SK-N-SH treated with all-trans-retinoic acid at 6 μM for 48 hours (cell line): ENCODE measurements at regions not wholly inside any gene's neighbourhood (a gene's known extent, or its start where the extent isn't known, plus 50 kb on each side); places are given as distances from the start of the nearest gene placed in this dataset.

Experiments
- ATAC-seq: fragments of 200-7000 bp; cut with Tn5 transposase; 3 replicates; pipeline ENCODE4 v1.9.1; 2020; ENCODE audit warnings: mild to moderate bottlenecking, moderate library complexity
- ARNTL ChIP-seq: fragments of 450-650 bp; formaldehyde crosslinking; IDR thresholded peaks from 2 replicates; pipeline ENCODE4 v1.5.0; 2020; ENCODE audit warnings: low read depth, mild to moderate bottlenecking, moderate library complexity, borderline replicate concordance
- BACH2 ChIP-seq: fragments of 250-450 bp; sonication (Bioruptor Pico); IDR thresholded peaks from 2 replicates; pipeline ENCODE4 v1.9.0; 2021; ENCODE audit warnings: mild to moderate bottlenecking, borderline replicate concordance
- CSDC2 ChIP-seq: fragments of 250-450 bp; sonication (Bioruptor Pico); IDR thresholded peaks from 2 replicates; pipeline ENCODE4 v1.5.0; 2020; ENCODE audit warnings: mild to moderate bottlenecking, moderate library complexity
- CSRNP3 ChIP-seq: fragments of 250-450 bp; sonication (Bioruptor Pico); IDR thresholded peaks from 2 replicates; pipeline ENCODE4 v1.5.1; 2021; ENCODE audit warnings: mild to moderate bottlenecking, moderate library complexity
- ESRRG ChIP-seq: fragments of 250-450 bp; sonication (Bioruptor Pico); IDR thresholded peaks from 2 replicates; pipeline ENCODE4 v1.6.1; 2021; ENCODE audit warnings: mild to moderate bottlenecking
- GLIS3 ChIP-seq: fragments of 250-450 bp; sonication (Bioruptor Pico); IDR thresholded peaks from 2 replicates; pipeline ENCODE4 v1.5.0; 2020; ENCODE audit warnings: mild to moderate bottlenecking, moderate library complexity
- ISL1 ChIP-seq: fragments of 250-450 bp; sonication (Bioruptor Pico); IDR thresholded peaks from 2 replicates; pipeline ENCODE4 v2.1.2; 2022; ENCODE audit warnings: mild to moderate bottlenecking, moderate library complexity
- OSR1 ChIP-seq: fragments of 250-450 bp; sonication (Bioruptor Pico); IDR thresholded peaks from 2 replicates; pipeline ENCODE4 v1.8.0; 2022; ENCODE audit warnings: moderate library complexity, mild to moderate bottlenecking, inconsistent platforms
- PATZ1 ChIP-seq: fragments of 250-450 bp; sonication (Bioruptor Pico); IDR thresholded peaks from 2 replicates; pipeline ENCODE4 v1.8.0; 2020; ENCODE audit warnings: mild to moderate bottlenecking, moderate library complexity, borderline replicate concordance
- RARB ChIP-seq: fragments of 250-450 bp; sonication (Bioruptor Pico); IDR thresholded peaks from 2 replicates; pipeline ENCODE4 v1.8.0; 2021; ENCODE audit warnings: mild to moderate bottlenecking, moderate library complexity
- SNAI2 ChIP-seq: fragments of 250-450 bp; sonication (Bioruptor Pico); IDR thresholded peaks from 2 replicates; pipeline ENCODE4 v1.5.0; 2020; ENCODE audit warnings: mild to moderate bottlenecking, moderate library complexity
- TOX ChIP-seq: fragments of 250-450 bp; sonication (Bioruptor Pico); IDR thresholded peaks from 2 replicates; pipeline ENCODE4 v1.8.0; 2021; ENCODE audit warnings: mild to moderate bottlenecking, moderate library complexity, borderline replicate concordance
- ZC3H10 ChIP-seq: fragments of 250-450 bp; sonication (Bioruptor Pico); IDR thresholded peaks from 2 replicates; pipeline ENCODE4 v1.5.1; 2021; ENCODE audit warnings: mild to moderate bottlenecking, moderate library complexity
- ZFP3 ChIP-seq: fragments of 250-450 bp; sonication (Bioruptor Pico); IDR thresholded peaks from 2 replicates; pipeline ENCODE4 v1.5.0; 2020; ENCODE audit warnings: mild to moderate bottlenecking, moderate library complexity
- ZFP30 ChIP-seq: fragments of 450-650 bp; formaldehyde crosslinking; IDR thresholded peaks from 2 replicates; pipeline ENCODE4 v1.5.0; 2022; ENCODE audit warnings: mild to moderate bottlenecking, moderate library complexity
- ZNF565 ChIP-seq: fragments of 450-650 bp; formaldehyde crosslinking; conservative IDR thresholded peaks from 2 replicates; pipeline ENCODE4 v1.5.0; 2020; ENCODE audit warnings: low read depth, mild to moderate bottlenecking, moderate library complexity
- ZNF70 ChIP-seq: fragments of 450-650 bp; formaldehyde crosslinking; IDR thresholded peaks from 2 replicates; pipeline ENCODE4 v1.5.0; 2020; ENCODE audit warnings: mild to moderate bottlenecking, moderate library complexity
- ZNF8 ChIP-seq: fragments of 450-650 bp; formaldehyde crosslinking; IDR thresholded peaks from 2 replicates; pipeline ENCODE4 v1.5.0; 2020; ENCODE audit warnings: mild to moderate bottlenecking, moderate library complexity
- TF ChIP-seq, protein P1 (sequence below): fragments of 250-450 bp; sonication (Bioruptor Pico); IDR thresholded peaks from 2 replicates; pipeline ENCODE4 v1.8.0; 2021; ENCODE audit warnings: low read depth, mild to moderate bottlenecking, moderate library complexity, borderline replicate concordance
- TF ChIP-seq, protein P2 (sequence below): fragments of 250-450 bp; sonication (Bioruptor Pico); IDR thresholded peaks from 2 replicates; pipeline ENCODE4 v1.5.0; 2020; ENCODE audit warnings: mild to moderate bottlenecking, moderate library complexity
- TF ChIP-seq, protein P3 (sequence below): fragments of 250-450 bp; sonication (Bioruptor Pico); IDR thresholded peaks from 2 replicates; pipeline ENCODE4 v1.5.1; 2020; ENCODE audit warnings: low read depth, mild to moderate bottlenecking, moderate library complexity

DNA sequence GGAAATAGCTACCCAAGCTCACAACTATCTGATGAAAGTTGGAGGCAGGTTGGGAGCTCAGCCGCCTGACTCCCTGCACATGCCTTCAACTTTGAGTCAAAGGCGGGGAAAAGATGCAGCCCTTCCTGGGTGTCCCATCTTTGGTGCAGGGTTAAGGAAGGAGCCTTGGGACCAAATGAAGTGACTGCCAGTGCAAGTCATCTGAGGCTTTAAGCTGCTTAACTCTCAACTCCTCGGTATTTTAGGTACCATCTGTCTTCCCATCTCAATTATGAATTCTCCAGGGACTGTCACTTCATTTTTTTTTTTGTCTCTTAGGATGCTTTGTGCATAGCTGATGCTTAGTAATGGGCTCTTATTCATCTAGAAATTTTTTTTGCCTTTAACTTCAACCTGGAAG lies 408.8 kb upstream of the C2CD4B start (continued):
- no peak for TF ChIP-seq CSRNP3 (CRISPR knock-in tag)

- TF ChIP-seq ZFP30 (CRISPR knock-in tag) (no peak), ISL1 (CRISPR knock-in tag) (no peak), CSRNP3 (CRISPR knock-in tag) (no peak), ZNF70 (CRISPR knock-in tag) (no peak), TOX (CRISPR knock-in tag) (no peak), GLIS3 (CRISPR knock-in tag) (no peak)
- TF ChIP-seq, protein P1, sequence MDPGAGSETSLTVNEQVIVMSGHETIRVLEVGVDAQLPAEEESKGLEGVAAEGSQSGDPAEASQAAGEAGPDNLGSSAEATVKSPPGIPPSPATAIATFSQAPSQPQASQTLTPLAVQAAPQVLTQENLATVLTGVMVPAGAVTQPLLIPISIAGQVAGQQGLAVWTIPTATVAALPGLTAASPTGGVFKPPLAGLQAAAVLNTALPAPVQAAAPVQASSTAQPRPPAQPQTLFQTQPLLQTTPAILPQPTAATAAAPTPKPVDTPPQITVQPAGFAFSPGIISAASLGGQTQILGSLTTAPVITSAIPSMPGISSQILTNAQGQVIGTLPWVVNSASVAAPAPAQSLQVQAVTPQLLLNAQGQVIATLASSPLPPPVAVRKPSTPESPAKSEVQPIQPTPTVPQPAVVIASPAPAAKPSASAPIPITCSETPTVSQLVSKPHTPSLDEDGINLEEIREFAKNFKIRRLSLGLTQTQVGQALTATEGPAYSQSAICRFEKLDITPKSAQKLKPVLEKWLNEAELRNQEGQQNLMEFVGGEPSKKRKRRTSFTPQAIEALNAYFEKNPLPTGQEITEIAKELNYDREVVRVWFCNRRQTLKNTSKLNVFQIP = no peak
- TF ChIP-seq, all 23 proteins: peak for 0
- ATAC-seq = no peak
Measured at GRCh38 chr15:62578546-62578945, 413.5 kb upstream of the C2CD4B start.

GRCh38 chr15:62578960-62579359 lies 413.9 kb upstream of the C2CD4B start:
- no peak for ATAC-seq
- no peak for TF ChIP-seq ARNTL (CRISPR knock-in tag)
- TF ChIP-seq GLIS3 (CRISPR knock-in tag) = no peak
- TF ChIP-seq CSDC2 (CRISPR knock-in tag) = no peak
- TF ChIP-seq ZNF8 (CRISPR knock-in tag) = no peak
- TF ChIP-seq, protein P2, sequence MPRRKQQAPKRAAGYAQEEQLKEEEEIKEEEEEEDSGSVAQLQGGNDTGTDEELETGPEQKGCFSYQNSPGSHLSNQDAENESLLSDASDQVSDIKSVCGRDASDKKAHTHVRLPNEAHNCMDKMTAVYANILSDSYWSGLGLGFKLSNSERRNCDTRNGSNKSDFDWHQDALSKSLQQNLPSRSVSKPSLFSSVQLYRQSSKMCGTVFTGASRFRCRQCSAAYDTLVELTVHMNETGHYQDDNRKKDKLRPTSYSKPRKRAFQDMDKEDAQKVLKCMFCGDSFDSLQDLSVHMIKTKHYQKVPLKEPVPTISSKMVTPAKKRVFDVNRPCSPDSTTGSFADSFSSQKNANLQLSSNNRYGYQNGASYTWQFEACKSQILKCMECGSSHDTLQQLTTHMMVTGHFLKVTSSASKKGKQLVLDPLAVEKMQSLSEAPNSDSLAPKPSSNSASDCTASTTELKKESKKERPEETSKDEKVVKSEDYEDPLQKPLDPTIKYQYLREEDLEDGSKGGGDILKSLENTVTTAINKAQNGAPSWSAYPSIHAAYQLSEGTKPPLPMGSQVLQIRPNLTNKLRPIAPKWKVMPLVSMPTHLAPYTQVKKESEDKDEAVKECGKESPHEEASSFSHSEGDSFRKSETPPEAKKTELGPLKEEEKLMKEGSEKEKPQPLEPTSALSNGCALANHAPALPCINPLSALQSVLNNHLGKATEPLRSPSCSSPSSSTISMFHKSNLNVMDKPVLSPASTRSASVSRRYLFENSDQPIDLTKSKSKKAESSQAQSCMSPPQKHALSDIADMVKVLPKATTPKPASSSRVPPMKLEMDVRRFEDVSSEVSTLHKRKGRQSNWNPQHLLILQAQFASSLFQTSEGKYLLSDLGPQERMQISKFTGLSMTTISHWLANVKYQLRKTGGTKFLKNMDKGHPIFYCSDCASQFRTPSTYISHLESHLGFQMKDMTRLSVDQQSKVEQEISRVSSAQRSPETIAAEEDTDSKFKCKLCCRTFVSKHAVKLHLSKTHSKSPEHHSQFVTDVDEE (CRISPR knock-in tag) = no peak
- TF ChIP-seq BACH2 (CRISPR knock-in tag) = no peak
- TF ChIP-seq, protein P1 = no peak
- no peak for TF ChIP-seq ZFP3 (CRISPR knock-in tag)
- TF ChIP-seq PATZ1 (CRISPR knock-in tag) = no peak
- TF ChIP-seq, protein P3, sequence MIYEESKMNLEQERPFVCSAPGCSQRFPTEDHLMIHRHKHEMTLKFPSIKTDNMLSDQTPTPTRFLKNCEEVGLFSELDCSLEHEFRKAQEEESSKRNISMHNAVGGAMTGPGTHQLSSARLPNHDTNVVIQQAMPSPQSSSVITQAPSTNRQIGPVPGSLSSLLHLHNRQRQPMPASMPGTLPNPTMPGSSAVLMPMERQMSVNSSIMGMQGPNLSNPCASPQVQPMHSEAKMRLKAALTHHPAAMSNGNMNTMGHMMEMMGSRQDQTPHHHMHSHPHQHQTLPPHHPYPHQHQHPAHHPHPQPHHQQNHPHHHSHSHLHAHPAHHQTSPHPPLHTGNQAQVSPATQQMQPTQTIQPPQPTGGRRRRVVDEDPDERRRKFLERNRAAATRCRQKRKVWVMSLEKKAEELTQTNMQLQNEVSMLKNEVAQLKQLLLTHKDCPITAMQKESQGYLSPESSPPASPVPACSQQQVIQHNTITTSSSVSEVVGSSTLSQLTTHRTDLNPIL (CRISPR knock-in tag) = no peak
- TF ChIP-seq OSR1 = no peak
- no peak for TF ChIP-seq ZC3H10 (CRISPR knock-in tag)
- no peak for TF ChIP-seq TOX (CRISPR knock-in tag)
- no peak for TF ChIP-seq ESRRG (CRISPR knock-in tag)
- TF ChIP-seq RARB (CRISPR knock-in tag) = no peak
- no peak for TF ChIP-seq ZNF565 (CRISPR knock-in tag)
- TF ChIP-seq SNAI2 (CRISPR knock-in tag) = no peak
- no peak for TF ChIP-seq ZFP30 (CRISPR knock-in tag)
